Vagina (tissue), 2 donors: ENCODE measurements at regions not wholly inside any gene's neighbourhood (a gene's known extent, or its start where the extent isn't known, plus 50 kb on each side); places are given as distances from the start of the nearest gene placed in this dataset.

Experiments
- POLR2AphosphoS5 ChIP-seq, 2 donors: sonication (generic); formaldehyde crosslinking; IDR thresholded peaks; one replicate each; pipeline ENCODE4 v1.9.0; 2017; ENCODE audit warnings: antibody characterized with exemption in 2 of 2, mild to moderate bottlenecking in 2 of 2, low read depth in 1 of 2; ENCODE audit not compliant: insufficient read depth in 1 of 2
- TF ChIP-seq, protein P1 (sequence below), 3 experiments: fragments of 450-650 bp in 2 of 3; fragments of 200-600 bp in 1 of 3; sonication (generic) in 1 of 3; IDR thresholded peaks; one replicate each; pipeline ENCODE4 v1.5.1; 2017 to 2019; ENCODE audit warnings: antibody characterized with exemption in 3 of 3, mild to moderate bottlenecking in 2 of 3, moderate library complexity in 2 of 3

DNA sequence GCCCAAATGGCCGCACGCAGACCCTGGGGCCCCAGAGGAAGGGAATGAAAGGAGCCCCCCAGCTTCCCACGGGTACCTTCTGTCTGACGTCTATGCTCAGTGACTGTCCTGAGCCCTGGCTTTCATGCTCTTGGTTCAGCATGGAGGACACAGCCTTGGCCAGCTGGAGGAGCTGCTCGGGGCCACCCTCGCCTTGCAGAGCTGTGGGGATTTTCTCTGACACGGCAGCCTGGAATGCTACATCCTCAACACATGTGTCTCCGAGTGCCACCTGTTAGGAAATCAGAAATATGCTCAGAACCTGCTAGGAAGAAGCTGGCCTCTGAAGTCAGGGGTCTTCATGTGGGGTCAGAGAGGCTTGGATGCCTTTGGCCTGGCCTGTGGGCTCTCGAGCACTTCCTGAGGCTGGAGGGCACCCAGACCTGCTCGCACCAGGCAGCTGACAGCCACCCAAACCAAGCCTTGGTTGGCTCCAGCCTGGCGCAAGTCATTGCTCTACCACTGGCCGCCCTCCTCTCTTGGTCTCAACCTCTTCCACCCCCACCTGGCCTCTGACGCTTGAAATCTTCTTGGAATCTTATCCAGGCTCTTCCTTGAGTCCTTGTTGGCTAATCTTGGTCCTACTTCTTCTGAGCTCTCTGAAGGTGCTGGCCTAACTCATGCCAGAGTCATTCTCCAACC lies 63.7 kb upstream of the BCO1 start:
- TF ChIP-seq, protein P1, sequence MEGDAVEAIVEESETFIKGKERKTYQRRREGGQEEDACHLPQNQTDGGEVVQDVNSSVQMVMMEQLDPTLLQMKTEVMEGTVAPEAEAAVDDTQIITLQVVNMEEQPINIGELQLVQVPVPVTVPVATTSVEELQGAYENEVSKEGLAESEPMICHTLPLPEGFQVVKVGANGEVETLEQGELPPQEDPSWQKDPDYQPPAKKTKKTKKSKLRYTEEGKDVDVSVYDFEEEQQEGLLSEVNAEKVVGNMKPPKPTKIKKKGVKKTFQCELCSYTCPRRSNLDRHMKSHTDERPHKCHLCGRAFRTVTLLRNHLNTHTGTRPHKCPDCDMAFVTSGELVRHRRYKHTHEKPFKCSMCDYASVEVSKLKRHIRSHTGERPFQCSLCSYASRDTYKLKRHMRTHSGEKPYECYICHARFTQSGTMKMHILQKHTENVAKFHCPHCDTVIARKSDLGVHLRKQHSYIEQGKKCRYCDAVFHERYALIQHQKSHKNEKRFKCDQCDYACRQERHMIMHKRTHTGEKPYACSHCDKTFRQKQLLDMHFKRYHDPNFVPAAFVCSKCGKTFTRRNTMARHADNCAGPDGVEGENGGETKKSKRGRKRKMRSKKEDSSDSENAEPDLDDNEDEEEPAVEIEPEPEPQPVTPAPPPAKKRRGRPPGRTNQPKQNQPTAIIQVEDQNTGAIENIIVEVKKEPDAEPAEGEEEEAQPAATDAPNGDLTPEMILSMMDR (IDR thresholded peaks at IDR 0.05), result no peak
- no peak for TF ChIP-seq POLR2AphosphoS5 (IDR thresholded peaks at IDR 0.05; ENCODE audit: insufficient read depth in 1 of 2, low read depth in 1 of 2)
